ENCODE measurements at regions not wholly inside any gene's neighbourhood (a gene's known extent, or its start where the extent isn't known, plus 50 kb on each side); places are given as distances from the start of the nearest gene placed in this dataset.
"Not testable (repeated sequence)": the region's sequence is repeated elsewhere in the genome, so short reads cannot be mapped to it uniquely, and the experiment has no call there.

GRCh38 chr13:19020988-19021387, 160.6 kb downstream of the TUBA3C start:
- DNase-seq (ENCODE audit: low spot score) (no peak), ATAC-seq (no peak)
- intact Hi-C loops (cut with DNase I) = no loop called here

- intact Hi-C loops (cut with DNase I) = no loop called here
- no peak for DNase-seq (ENCODE audit: low spot score)
- no peak for ATAC-seq
Observed at GRCh38 chr13:18998389-18998788, 183.2 kb downstream of the TUBA3C start.

- no peak for DNase-seq (ENCODE audit: low spot score)
- intact Hi-C loops (cut with DNase I) = no loop called here
- ATAC-seq = peak; percentile 57
Observed at GRCh38 chr13:18996627-18997051, 185.0 kb downstream of the TUBA3C start.

- DNase-seq (ENCODE audit: low spot score) (no peak), ATAC-seq (no peak)
- intact Hi-C loops (cut with DNase I) = no loop called here
Observed at GRCh38 chr13:18996221-18996620, 185.4 kb downstream of the TUBA3C start.

GRCh38 chr13:18995259-18995873, 186.3 kb downstream of the TUBA3C start:
- ATAC-seq (no peak), DNase-seq (ENCODE audit: low spot score) (no peak)
- intact Hi-C loops (cut with DNase I) = no loop called here

GRCh38 chr13:18993884-18994660, 187.6 kb downstream of the TUBA3C start:
- ATAC-seq (no peak), DNase-seq (ENCODE audit: low spot score) (no peak)
- intact Hi-C loops (cut with DNase I) = no loop called here

GRCh38 chr13:18992791-18993190, 188.8 kb downstream of the TUBA3C start:
- DNase-seq (ENCODE audit: low spot score) (no peak), ATAC-seq (peak; percentile 26)
- intact Hi-C loops (cut with DNase I) = no loop called here

GRCh38 chr13:18991060-18991459, 190.6 kb downstream of the TUBA3C start:
- no peak for DNase-seq (ENCODE audit: low spot score)
- no peak for ATAC-seq
- intact Hi-C loops (cut with DNase I) = no loop called here

GRCh38 chr13:18978447-18978846, 203.2 kb downstream of the TUBA3C start:
- intact Hi-C loops (cut with DNase I) = no loop called here
- DNase-seq (ENCODE audit: low spot score) = no peak
- ATAC-seq = no peak

GRCh38 chr13:18977857-18978256, 203.8 kb downstream of the TUBA3C start:
- intact Hi-C loops (cut with DNase I) = no loop called here
- ATAC-seq (no peak), DNase-seq (ENCODE audit: low spot score) (no peak)

GRCh38 chr13:18971576-18972219, 209.9 kb downstream of the TUBA3C start:
- ATAC-seq = peak; percentile 55
- no peak for DNase-seq (ENCODE audit: low spot score)
- intact Hi-C loops (cut with DNase I) = no loop called here

GRCh38 chr13:18965347-18965855, 216.2 kb downstream of the TUBA3C start:
- ATAC-seq (no peak), DNase-seq (ENCODE audit: low spot score) (no peak)
- intact Hi-C loops (cut with DNase I) = no loop called here

- ATAC-seq (no peak), DNase-seq (ENCODE audit: low spot score) (no peak)
- intact Hi-C loops (cut with DNase I) = no loop called here
Observed at GRCh38 chr13:18964942-18965341, 216.7 kb downstream of the TUBA3C start.

- intact Hi-C loops (cut with DNase I); ATAC-seq; DNase-seq (ENCODE audit: low spot score): not testable (repeated sequence)
Observed at GRCh38 chr13:18963684-18964083, 217.9 kb downstream of the TUBA3C start.

- no peak for DNase-seq (ENCODE audit: low spot score)
- ATAC-seq = no peak
- intact Hi-C loops (cut with DNase I) = no loop called here
Observed at GRCh38 chr13:18962168-18962734, 219.4 kb downstream of the TUBA3C start.

GRCh38 chr13:18961383-18962117, 220.1 kb downstream of the TUBA3C start:
- DNase-seq (ENCODE audit: low spot score) (no peak), ATAC-seq (no peak)
- intact Hi-C loops (cut with DNase I) = no loop called here

- ATAC-seq = no peak
- intact Hi-C loops (cut with DNase I) = no loop called here
- no peak for DNase-seq (ENCODE audit: low spot score)
Observed at GRCh38 chr13:18960637-18961227, 220.9 kb downstream of the TUBA3C start.

- ATAC-seq (no peak), DNase-seq (ENCODE audit: low spot score) (no peak)
- intact Hi-C loops (cut with DNase I) = no loop called here
Observed at GRCh38 chr13:18959996-18960395, 221.6 kb downstream of the TUBA3C start.

GRCh38 chr13:18959229-18959628, 222.4 kb downstream of the TUBA3C start:
- ATAC-seq (no peak), DNase-seq (ENCODE audit: low spot score) (no peak)
- intact Hi-C loops (cut with DNase I) = no loop called here

Data from sciatic nerve (tissue), 2 donors.